ENCODE measurements at regions not wholly inside any gene's neighbourhood (a gene's known extent, or its start where the extent isn't known, plus 50 kb on each side); places are given as distances from the start of the nearest gene placed in this dataset.

GRCh38 chr9:106450549-106450948 lies 412.4 kb upstream of the ZNF462 start:
- H4K5ac ChIP-seq (ENCODE audit: insufficient read length, low read depth, low read length): no peak overlapping the region
- H3K18ac ChIP-seq (ENCODE audit: insufficient read length, low read depth, low read length): no peak overlapping the region
- no peak overlapping the region for H4K8ac ChIP-seq (replicated peaks; ENCODE audit: insufficient read length, low read depth, low read length)
- Mint-ChIP-seq H3K4me3 (no peak overlapping the region), H3K4me1 (peaks cover 5% of the 10 kb centered on the region in 2 experiments; a peak in 2 of 4 replicates), H3K36me3 (ENCODE audit: insufficient read depth in 1 of 3, low read depth in 3 of 3) (no peaks in the 10 kb centered on the region), H3K27ac (no peak overlapping the region), H3K9me3 (no peaks in the 10 kb centered on the region; a peak in 1 of 5 replicates), H3K27me3 (ENCODE audit: low read depth) (no peaks in the 10 kb centered on the region; the same call in 1 of the 2 replicates)
- H3K27me3 ChIP-seq (ENCODE audit: insufficient read depth, low read length): no peaks in the 10 kb centered on the region
- no peak overlapping the region for H3K4ac ChIP-seq (ENCODE audit: low read depth, low read length)
- H4K91ac ChIP-seq (ENCODE audit: insufficient read length, low read depth, low read length): no peak overlapping the region
- no peak for DNase-seq
- no peaks in the 10 kb centered on the region for H3K79me1 ChIP-seq (ENCODE audit: insufficient read depth, low read depth, low read length, poor library complexity, severe bottlenecking)
- no peaks in the 10 kb centered on the region for H3K79me2 ChIP-seq (ENCODE audit: insufficient read depth, low read length)
- no peak overlapping the region for H2BK20ac ChIP-seq (ENCODE audit: low read depth, low read length, poor library complexity, severe bottlenecking)
- H3K9me3 ChIP-seq (ENCODE audit: control insufficient read depth, low read depth, low read length): no peaks in the 10 kb centered on the region
- H2BK15ac ChIP-seq (ENCODE audit: low read depth, low read length): no peak overlapping the region
- no peak overlapping the region for H3K9ac ChIP-seq (ENCODE audit: extremely low read depth, insufficient read length, low read length)
- no peak overlapping the region for H3K27ac ChIP-seq (ENCODE audit: insufficient read length, low read depth, low read length)
- no peaks in the 10 kb centered on the region; the same call in 1 of the 2 replicates for H3K4me1 ChIP-seq (ENCODE audit: insufficient read depth, low read length)
- H4K20me1 ChIP-seq (ENCODE audit: control insufficient read depth, insufficient read depth, insufficient read length): no peaks in the 10 kb centered on the region
- no peak overlapping the region for H3K4me2 ChIP-seq (ENCODE audit: insufficient read depth, insufficient read length, low read length)
- H3K23ac ChIP-seq (ENCODE audit: insufficient read length, low read depth, low read length): no peak overlapping the region
- H3K56ac ChIP-seq (ENCODE audit: insufficient read length, low read depth, low read length): no peak overlapping the region
- no peak overlapping the region for H2AK5ac ChIP-seq (ENCODE audit: insufficient read length, low read length)
- no peak overlapping the region for H2BK12ac ChIP-seq (ENCODE audit: insufficient read length, low read depth, low read length)
- H3T11ph ChIP-seq (ENCODE audit: low read length): no peak overlapping the region
- no peak overlapping the region for H2BK120ac ChIP-seq (ENCODE audit: low read depth, low read length, poor library complexity, severe bottlenecking)
- no peak overlapping the region for H2AFZ ChIP-seq (ENCODE audit: low read length)
- no peaks in the 10 kb centered on the region for H3K23me2 ChIP-seq (ENCODE audit: insufficient read length, low read depth, low read length, poor library complexity, severe bottlenecking)
- TF ChIP-seq CTCF (conservative IDR thresholded peaks at IDR 0.05): no peak
- no peak overlapping the region for H2BK5ac ChIP-seq (ENCODE audit: insufficient read length, low read length)
- no peak overlapping the region for H3K14ac ChIP-seq (ENCODE audit: insufficient read depth, low read length)

Measured in H9 (cell line).